ENCODE measurements at regions not wholly inside any gene's neighbourhood (a gene's known extent, or its start where the extent isn't known, plus 50 kb on each side); places are given as distances from the start of the nearest gene placed in this dataset.

DNA sequence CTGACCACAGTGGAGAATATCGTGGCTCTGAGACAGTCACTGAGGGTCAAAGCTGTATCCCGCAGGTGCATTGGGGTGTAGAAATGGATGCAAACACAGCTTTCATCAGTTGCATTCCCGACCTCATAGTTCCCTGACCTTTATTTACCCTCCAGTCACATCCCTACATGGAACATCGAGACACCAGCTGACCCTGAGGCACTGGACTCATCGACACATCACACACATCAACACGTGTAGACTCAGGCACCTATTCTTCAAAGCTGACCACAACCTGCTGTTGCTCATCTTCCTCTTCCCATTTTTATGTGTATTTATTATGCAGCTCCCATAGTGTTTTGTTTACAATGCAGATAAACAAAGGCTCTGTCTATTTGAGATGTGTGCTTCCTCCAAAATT is 396.9 kb upstream of the NRP1 start:
- H3K4me1 ChIP-seq (ENCODE audit: control insufficient read depth in 2 of 2, insufficient read depth in 2 of 2, low read length in 2 of 2) = no peaks in the 10 kb centered on the region
- no peaks in the 10 kb centered on the region for H3K4me1 Mint-ChIP-seq
- ATAC-seq (ENCODE audit: low read depth) (no peak), DNase-seq (no peak)
- H3K79me2 ChIP-seq (ENCODE audit: control insufficient read depth, insufficient read depth, low read length) = no peaks in the 10 kb centered on the region
- peaks cover 0 to 7% (median 0%) of the 10 kb centered on the region in 3 donors for H3K9me3 ChIP-seq (ENCODE audit: control extremely low read depth in 1 of 3, control insufficient read depth in 2 of 3, insufficient read depth in 1 of 3, low read length in 2 of 3)
- no peaks in the 10 kb centered on the region for H3K36me3 ChIP-seq (replicated peaks in 1 of 2; ENCODE audit: control extremely low read depth in 1 of 2, control insufficient read depth in 1 of 2, extremely low read depth in 1 of 2, insufficient read depth in 2 of 2, low read length in 1 of 2)
- H3K27ac ChIP-seq (ENCODE audit: low read length in 2 of 2) = no peak overlapping the region
- H2AFZ ChIP-seq (ENCODE audit: insufficient read depth, low read depth, low read length, poor library complexity, severe bottlenecking) = no peak overlapping the region
- intact Hi-C loops (cut with micrococcal nuclease) = no loop called here
- whole genome bisulfite sequencing (ENCODE audit: insufficient coverage) = 91% methylated on average over 4 of the region's 6 CpGs
- H3K27me3 Mint-ChIP-seq = no peaks in the 10 kb centered on the region
- TF ChIP-seq, protein P1, sequence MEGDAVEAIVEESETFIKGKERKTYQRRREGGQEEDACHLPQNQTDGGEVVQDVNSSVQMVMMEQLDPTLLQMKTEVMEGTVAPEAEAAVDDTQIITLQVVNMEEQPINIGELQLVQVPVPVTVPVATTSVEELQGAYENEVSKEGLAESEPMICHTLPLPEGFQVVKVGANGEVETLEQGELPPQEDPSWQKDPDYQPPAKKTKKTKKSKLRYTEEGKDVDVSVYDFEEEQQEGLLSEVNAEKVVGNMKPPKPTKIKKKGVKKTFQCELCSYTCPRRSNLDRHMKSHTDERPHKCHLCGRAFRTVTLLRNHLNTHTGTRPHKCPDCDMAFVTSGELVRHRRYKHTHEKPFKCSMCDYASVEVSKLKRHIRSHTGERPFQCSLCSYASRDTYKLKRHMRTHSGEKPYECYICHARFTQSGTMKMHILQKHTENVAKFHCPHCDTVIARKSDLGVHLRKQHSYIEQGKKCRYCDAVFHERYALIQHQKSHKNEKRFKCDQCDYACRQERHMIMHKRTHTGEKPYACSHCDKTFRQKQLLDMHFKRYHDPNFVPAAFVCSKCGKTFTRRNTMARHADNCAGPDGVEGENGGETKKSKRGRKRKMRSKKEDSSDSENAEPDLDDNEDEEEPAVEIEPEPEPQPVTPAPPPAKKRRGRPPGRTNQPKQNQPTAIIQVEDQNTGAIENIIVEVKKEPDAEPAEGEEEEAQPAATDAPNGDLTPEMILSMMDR (IDR thresholded peaks at IDR 0.05) = no peak
- TF ChIP-seq EZH2 (IDR thresholded peaks at IDR 0.05; ENCODE audit: borderline replicate concordance, insufficient read depth, low read depth, low read length, poor library complexity, severe bottlenecking) = no peak
- H3K27me3 ChIP-seq (replicated peaks in 1 of 4; ENCODE audit: control extremely low read depth in 1 of 4, control insufficient read depth in 3 of 4, insufficient read depth in 4 of 4, low read length in 3 of 4) = no peaks in the 10 kb centered on the region
- H3K4me2 ChIP-seq (replicated peaks; ENCODE audit: low read depth, low read length, poor library complexity, severe bottlenecking) = no peak overlapping the region
- no peak overlapping the region for H3K27ac Mint-ChIP-seq
- POLR2A ChIA-PET = no interaction called here
- H4K20me1 ChIP-seq (ENCODE audit: control insufficient read depth, insufficient read depth, low read length, poor library complexity, severe bottlenecking) = no peaks in the 10 kb centered on the region
- H3K9ac ChIP-seq (ENCODE audit: low read length) = no peak overlapping the region
- H3K9me3 Mint-ChIP-seq (ENCODE audit: insufficient read depth) = peaks cover 5% of the 10 kb centered on the region
- CTCF ChIA-PET = no interaction called here
- H3K4me3 Mint-ChIP-seq = no peak overlapping the region
- no peak overlapping the region for H3K4me3 ChIP-seq (ENCODE audit: control extremely low read depth in 1 of 5, extremely low read depth in 1 of 5, insufficient read depth in 1 of 5, low read depth in 2 of 5, low read length in 4 of 5)

DNA sequence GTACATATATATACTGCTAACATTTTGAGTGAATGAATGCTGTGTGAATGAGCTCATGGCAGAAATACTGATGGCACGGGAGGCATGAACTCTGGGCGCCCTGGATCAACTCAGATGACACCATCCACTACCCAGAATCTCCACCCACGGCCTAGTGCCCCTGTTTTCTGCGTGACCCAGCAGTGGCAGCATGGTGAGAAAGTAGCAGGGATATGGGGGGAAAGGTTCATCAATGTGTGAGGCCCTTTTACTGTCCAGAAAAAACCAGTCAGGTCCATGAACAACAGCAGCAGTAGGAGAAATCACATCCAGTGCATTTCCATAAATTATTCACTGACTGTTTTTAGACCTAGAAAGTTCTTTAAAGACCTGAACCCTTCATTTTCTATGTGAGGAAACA is 391.0 kb upstream of the NRP1 start:
- CTCF ChIA-PET = no interaction called here
- H3K27me3 ChIP-seq (replicated peaks in 1 of 4; ENCODE audit: control extremely low read depth in 1 of 4, control insufficient read depth in 3 of 4, insufficient read depth in 4 of 4, low read length in 3 of 4) = no peaks in the 10 kb centered on the region
- no CpG with 5 or more reads among the region's 4 CpGs for WGBS (ENCODE audit: insufficient coverage)
- ATAC-seq (ENCODE audit: low read depth) (no peak), DNase-seq (no peak)
- no peak overlapping the region for H2AFZ ChIP-seq (ENCODE audit: insufficient read depth, low read depth, low read length, poor library complexity, severe bottlenecking)
- Mint-ChIP-seq H3K27ac (no peak overlapping the region), H3K4me3 (no peak overlapping the region), H3K4me1 (no peaks in the 10 kb centered on the region), H3K9me3 (ENCODE audit: insufficient read depth) (peaks cover 4% of the 10 kb centered on the region), H3K27me3 (no peaks in the 10 kb centered on the region)
- no peak overlapping the region for H3K9ac ChIP-seq (ENCODE audit: low read length)
- H3K4me1 ChIP-seq (ENCODE audit: control insufficient read depth in 2 of 2, insufficient read depth in 2 of 2, low read length in 2 of 2) = no peaks in the 10 kb centered on the region
- no peaks in the 10 kb centered on the region for H3K79me2 ChIP-seq (ENCODE audit: control insufficient read depth, insufficient read depth, low read length)
- no peak overlapping the region for H3K27ac ChIP-seq (ENCODE audit: low read length in 2 of 2)
- H3K9me3 ChIP-seq (ENCODE audit: control extremely low read depth in 1 of 3, control insufficient read depth in 2 of 3, insufficient read depth in 1 of 3, low read length in 2 of 3) = peaks cover 0 to 4% (median 0%) of the 10 kb centered on the region in 3 donors
- H3K4me2 ChIP-seq (replicated peaks; ENCODE audit: low read depth, low read length, poor library complexity, severe bottlenecking) = no peak overlapping the region
- intact Hi-C loops (cut with micrococcal nuclease) = no loop called here
- POLR2A ChIA-PET = no interaction called here
- TF ChIP-seq, protein P1 (IDR thresholded peaks at IDR 0.05) = no peak
- H3K4me3 ChIP-seq (ENCODE audit: control extremely low read depth in 1 of 5, extremely low read depth in 1 of 5, insufficient read depth in 1 of 5, low read depth in 2 of 5, low read length in 4 of 5) = no peak overlapping the region
- no peaks in the 10 kb centered on the region for H3K36me3 ChIP-seq (replicated peaks in 1 of 2; ENCODE audit: control extremely low read depth in 1 of 2, control insufficient read depth in 1 of 2, extremely low read depth in 1 of 2, insufficient read depth in 2 of 2, low read length in 1 of 2)
- H4K20me1 ChIP-seq (ENCODE audit: control insufficient read depth, insufficient read depth, low read length, poor library complexity, severe bottlenecking) = no peaks in the 10 kb centered on the region

Data from B cell (primary cell).